NCI-H1930 (cell line): ENCODE measurements at regions not wholly inside any gene's neighbourhood (a gene's known extent, or its start where the extent isn't known, plus 50 kb on each side); places are given as distances from the start of the nearest gene placed in this dataset.
"Not testable (repeated sequence)": the region's sequence is repeated elsewhere in the genome, so short reads cannot be mapped to it uniquely, and the experiment has no call there.

Experiments used
- DNase-seq, 2 experiments: peaks; one replicate each; lab custom pipeline; 2025; lab: John Stamatoyannopoulos, UW

DNA sequence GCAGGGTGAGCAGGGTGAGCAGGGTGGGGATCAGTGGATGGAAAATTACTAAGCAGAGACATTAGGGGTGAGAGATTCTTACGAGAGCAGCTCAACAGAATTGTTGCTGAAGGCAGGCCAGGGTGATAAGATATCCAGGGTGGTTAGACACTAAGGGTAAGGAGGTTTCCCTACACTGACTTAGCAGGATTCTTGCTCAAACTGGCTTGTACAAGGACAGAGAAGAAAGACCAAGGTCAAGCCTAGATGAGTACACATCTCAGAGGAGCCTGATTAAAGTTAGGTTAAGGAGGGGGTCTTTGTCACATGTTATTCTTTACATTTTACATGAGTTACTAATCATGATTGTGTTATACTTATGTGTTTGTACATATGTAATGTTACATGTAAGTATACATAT, 262.8 kb upstream of the FANCL start:
- no peak for DNase-seq

GRCh38 chr2:58502931-58503330, 261.8 kb upstream of the FANCL start:
- DNase-seq: no peak

GRCh38 chr2:58501371-58502160, 260.4 kb upstream of the FANCL start:
- no peak for DNase-seq

- DNase-seq: no peak
These were observed 256.0 kb upstream of the FANCL start for GRCh38 chr2:58497168-58497567.

- DNase-seq: no peak
These were observed 254.7 kb upstream of the FANCL start for GRCh38 chr2:58495806-58496205.

DNA sequence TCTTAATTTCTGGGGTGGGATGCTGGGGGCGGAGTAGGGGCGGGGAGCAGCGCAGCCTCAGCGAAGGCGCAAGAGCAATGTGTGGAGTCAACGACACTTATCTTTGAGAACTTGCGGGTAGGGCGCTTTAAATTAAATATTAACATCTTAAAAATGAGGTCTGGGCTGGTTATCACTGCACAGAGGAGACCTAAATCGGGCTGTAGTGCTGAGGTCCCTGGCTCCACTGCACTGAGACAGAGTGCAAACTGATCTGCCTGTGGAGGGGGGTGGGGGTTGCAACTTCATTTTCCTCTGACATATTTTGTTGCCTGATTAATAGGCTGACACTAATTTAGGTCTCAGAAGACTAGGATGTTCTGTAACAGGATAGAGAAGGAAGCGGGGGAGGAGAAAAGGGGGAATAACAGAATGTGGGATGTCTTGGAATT, 253.0 kb upstream of the FANCL start:
- DNase-seq: no peak

DNA sequence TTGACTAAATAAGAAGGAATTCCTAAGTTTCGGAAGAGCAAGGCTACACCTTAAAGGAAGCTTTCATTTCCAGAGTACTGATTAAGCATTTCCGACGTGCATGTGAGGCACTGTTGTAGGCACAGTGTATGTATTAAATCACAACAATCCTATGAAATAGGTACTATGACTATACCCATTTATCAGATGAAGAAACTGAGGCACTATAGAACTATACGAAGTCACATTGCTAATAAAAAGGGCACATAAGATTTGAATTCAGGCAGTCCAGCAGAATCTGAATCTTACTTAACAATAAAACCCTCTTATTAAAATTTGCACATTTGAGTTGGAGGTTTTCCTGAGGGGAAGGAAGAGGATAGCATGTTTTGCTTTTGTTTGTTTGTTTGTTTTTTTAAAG, 243.5 kb upstream of the FANCL start:
- DNase-seq: no peak

- no peak for DNase-seq
These were observed 243.1 kb upstream of the FANCL start for GRCh38 chr2:58484221-58484620.

- no peak for DNase-seq
These were observed 242.2 kb upstream of the FANCL start for GRCh38 chr2:58483307-58483706.

GRCh38 chr2:58481670-58482069, 240.5 kb upstream of the FANCL start:
- no peak for DNase-seq

- DNase-seq: no peak
These were observed 239.0 kb upstream of the FANCL start for GRCh38 chr2:58480141-58480540.

- no peak for DNase-seq
These were observed 238.5 kb upstream of the FANCL start for GRCh38 chr2:58479535-58480140.

DNA sequence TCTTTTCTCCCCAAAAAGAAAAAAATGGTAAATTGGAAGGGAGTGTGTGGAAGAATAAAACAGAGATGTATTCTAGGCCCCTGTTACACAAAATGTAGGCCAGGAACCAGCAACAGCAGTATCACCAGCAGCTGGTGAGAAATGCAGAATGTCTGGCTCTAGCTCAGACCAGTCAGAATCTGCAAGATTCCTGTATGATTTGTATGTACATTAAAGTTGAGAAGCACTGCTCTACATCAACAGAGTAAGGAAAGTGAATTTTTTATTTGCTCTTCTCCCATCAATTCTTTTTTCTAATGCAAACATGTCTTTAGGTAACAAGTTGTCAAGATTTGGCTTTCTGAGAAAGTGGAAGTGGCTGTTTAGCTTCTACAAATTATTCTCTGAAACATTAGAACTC, 235.4 kb upstream of the FANCL start:
- no peak for DNase-seq

GRCh38 chr2:58475756-58476155, 234.6 kb upstream of the FANCL start:
- DNase-seq: no peak

- DNase-seq: no peak
These were observed 232.0 kb upstream of the FANCL start for GRCh38 chr2:58473165-58473564.

DNA sequence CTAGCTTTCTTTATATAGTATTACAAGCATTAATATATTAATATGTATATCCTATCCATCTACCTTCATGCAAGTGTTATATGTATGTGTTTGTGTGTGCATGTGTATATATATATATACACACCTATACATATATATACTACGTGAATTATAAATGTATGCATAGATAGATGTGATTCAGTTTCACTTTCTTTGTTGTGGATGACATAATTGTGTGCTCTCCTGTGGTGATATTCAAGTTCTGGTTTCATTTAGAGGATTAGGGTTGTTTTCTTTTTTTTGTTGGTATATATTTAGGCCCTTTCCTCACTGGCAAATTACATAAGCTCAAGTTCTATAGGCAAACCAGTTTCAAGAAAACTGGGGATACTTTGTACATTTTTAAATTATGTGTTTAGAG, 225.7 kb upstream of the FANCL start:
- peak in 1 of 2 experiments; percentile 6 for DNase-seq

- not testable (repeated sequence) for DNase-seq
These were observed 224.9 kb upstream of the FANCL start for GRCh38 chr2:58466021-58466420.

- no peak for DNase-seq
These were observed 219.5 kb upstream of the FANCL start for GRCh38 chr2:58460670-58461069.

- no peak for DNase-seq
These were observed 208.3 kb upstream of the FANCL start for GRCh38 chr2:58449286-58450010.

GRCh38 chr2:58448845-58449244, 207.7 kb upstream of the FANCL start:
- DNase-seq: no peak

- DNase-seq: peak; percentile 40 to 44
These were observed 207.0 kb upstream of the FANCL start for GRCh38 chr2:58448065-58448507.

DNA sequence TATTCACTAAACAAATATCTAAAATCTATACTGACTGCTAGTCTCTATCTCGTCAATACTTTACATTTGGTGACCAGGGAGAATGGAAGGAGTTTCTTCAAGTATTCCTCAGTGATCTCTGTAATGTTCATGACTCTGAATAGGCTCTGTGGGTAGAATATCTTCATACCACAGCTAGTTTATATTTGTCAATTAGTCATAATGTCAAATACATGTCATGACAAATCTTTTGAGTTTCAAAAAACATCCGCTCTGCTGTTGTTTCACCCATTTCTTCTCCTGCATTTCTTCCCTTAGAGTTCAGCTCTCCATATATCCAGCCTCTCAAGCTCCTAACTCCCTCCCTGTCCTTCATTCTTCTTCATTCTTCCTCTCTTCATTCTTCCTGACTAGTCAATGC, 206.5 kb upstream of the FANCL start:
- no peak for DNase-seq

GRCh38 chr2:58441643-58442042, 200.5 kb upstream of the FANCL start:
- no peak for DNase-seq
